Right renal cortex interstitium (tissue), 3 donors: ENCODE measurements at regions not wholly inside any gene's neighbourhood (a gene's known extent, or its start where the extent isn't known, plus 50 kb on each side); places are given as distances from the start of the nearest gene placed in this dataset.

Source experiments
- DNase-seq, 3 donors: peaks; one replicate each; pipeline ENCODE4 v3.0.0-alpha.2; 2013; ENCODE audit warnings: low read depth in 3 of 3, low spot score in 2 of 3

DNA sequence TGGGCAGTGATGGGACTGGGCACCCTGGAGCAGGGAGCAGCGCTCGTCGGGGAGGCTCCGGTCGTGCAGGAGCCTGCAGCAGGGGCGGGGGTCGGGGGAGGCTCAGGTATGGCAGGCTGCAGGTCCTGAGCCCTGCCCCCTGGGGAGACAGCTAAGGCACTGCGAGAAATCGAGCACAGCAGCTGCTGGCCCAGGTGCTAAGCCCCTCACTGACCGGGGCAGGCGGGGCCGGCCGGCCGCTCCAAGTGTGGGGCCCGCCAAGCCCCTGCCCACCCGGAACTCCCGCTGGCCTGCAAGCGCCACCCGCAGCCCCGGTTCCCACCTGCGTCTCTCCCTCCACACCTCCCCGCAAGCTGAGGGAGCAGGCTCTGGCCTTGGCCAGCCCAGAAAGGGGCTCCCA, 326.8 kb upstream of the TMTC1 start:
- DNase-seq: no peak

DNA sequence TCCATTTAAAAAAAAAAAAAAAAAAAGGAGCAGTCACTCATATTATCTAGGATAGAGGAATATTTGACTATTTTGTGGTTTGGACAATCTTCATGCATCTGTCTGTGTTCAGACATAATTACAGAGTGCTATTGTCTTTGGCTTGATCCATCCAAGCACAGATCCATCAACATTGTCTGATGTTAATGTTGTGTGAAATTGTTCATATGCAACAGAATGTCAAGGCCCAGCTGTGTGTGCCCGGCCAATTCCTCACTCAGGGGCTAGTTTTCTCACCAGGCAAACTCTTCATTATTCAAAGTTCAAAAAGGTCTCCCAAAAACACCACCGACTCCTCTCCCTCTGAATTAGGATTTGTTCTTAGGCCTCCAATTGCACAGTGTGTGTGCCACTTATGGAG, 324.9 kb upstream of the TMTC1 start:
- no peak for DNase-seq

- no peak for DNase-seq
Measured at GRCh38 chr12:30106204-30106965, 322.6 kb upstream of the TMTC1 start.

DNA sequence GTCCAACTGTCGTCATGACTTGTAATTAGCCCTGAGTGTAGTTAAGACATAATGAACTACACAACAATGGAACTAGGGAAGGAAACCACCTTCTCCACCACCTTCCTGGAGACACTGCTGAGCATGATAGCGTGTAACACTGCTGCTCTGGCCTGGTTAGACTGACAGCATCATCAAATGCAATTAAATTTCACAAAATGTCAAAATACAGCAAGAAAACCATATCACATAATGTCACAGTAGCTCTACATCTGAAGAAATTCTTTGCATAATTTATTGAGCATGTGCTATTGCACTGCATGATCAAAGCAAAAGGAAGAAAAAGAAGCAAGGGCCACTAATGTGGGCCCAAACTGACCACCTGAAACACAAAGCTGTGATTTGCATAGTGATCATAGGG, 321.8 kb upstream of the TMTC1 start:
- no peak for DNase-seq

DNA sequence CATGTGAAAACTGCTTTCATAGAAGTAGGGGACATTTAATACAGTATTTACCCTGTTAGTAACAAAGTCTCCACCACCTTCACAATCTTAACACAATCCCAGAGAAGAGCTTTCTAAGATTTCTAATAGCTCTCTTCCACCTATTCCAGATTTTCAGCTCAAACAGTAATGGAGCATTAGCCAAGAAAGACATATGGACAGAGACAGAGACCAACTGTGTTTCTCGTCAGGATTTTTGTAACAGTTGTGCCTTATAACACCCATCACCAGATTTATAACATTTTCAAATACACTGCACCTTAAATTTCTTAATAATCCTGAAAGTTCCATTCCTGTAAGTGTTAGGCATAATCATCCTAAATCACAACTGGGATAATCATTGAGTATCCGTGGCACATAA, 321.2 kb upstream of the TMTC1 start:
- no peak for DNase-seq

- DNase-seq: no peak
Measured at GRCh38 chr12:30100741-30101140, 317.0 kb upstream of the TMTC1 start.

DNA sequence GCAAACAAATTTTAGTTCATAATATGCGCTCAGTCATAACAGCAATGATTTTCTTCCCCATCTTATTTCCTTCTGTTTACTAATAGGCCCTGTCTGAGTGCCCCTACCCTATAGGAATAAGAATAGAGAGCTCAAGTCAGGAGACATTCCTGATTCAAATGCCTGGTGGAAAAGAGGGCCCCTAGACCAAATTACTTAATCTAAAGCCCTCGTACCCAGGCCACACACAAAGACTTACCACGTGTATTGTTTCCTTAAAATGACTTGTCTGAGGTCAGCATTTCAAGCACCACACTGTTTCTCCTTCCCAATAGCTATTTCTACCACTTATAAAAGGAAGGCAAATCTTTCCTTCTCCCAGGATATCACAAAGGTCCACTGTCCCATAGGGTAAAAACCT, 314.9 kb upstream of the TMTC1 start:
- no peak for DNase-seq

- no peak for DNase-seq
Measured at GRCh38 chr12:30095511-30095910, 311.8 kb upstream of the TMTC1 start.

DNA sequence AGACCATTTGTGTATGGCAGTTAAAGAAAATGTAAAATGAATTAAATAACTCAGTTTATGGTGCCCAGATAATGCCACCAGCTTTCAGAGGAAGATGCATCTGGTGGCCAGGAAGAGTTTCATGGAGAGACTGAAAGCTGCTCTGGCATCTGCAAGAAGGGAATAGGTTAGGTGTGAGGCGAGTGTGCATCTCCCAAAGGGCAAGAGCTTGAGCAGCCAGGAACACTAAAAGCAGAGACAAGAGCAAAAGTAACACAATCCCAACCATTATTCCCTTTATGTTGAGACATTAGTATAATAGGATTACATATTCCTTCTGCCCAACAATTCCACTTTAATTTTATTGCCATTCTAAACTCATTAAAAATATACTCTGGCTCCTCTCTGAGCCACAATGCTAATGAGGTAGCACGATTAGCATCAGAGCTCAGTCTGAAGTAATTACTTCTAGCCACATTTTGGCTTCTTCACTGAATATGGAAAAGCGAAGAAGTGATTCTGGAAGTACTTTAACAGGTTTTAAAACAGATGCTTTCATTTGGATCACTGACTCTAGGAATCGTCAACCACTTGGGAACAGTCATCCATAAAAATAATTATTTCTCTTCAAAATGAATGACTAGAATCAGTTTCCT, 309.4 kb upstream of the TMTC1 start:
- DNase-seq: no peak

GRCh38 chr12:30090258-30090657, 306.5 kb upstream of the TMTC1 start:
- DNase-seq: no peak

- no peak for DNase-seq
Measured at GRCh38 chr12:30088259-30088995, 304.7 kb upstream of the TMTC1 start.

DNA sequence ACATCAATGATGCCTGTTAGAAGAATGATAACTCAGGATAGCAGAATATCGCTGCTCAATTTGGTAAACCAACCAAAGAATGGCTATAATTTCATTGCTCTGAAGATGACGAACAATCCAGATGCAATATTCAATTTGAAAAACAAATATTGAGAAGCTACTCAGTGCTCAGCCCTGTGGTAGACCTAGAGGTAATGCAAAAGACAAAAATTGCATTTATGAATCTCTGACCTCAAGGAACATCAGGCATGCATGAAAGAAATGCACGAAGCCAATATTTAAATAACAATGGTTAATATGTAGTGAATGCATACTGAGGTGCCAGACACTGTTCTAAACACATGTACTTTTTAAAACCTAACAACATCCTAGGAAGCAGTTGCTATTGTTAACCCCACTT, 298.6 kb upstream of the TMTC1 start:
- DNase-seq: no peak

DNA sequence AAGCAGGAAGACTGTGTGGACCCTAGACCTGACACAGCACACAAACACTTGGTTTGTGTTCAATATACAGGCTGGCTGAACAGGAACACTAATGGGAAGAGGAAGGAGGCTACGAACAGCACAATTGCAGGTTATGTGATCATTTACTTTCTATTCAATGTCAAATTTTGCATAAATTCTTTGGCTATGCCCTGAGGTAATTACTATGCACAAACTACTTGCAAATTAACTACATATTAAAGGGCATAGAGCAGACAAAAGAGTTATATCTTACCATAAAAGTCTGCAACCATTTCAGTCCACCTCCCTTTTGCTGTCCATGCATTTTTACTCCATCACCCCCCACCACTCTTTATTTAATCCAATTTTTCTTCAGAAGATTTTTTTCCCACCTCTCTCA, 291.2 kb upstream of the TMTC1 start:
- DNase-seq: no peak

GRCh38 chr12:30072824-30073223, 289.1 kb upstream of the TMTC1 start:
- no peak for DNase-seq

- no peak for DNase-seq
Measured at GRCh38 chr12:30067146-30067545, 283.4 kb upstream of the TMTC1 start.

- no peak for DNase-seq
Measured at GRCh38 chr12:30064906-30065305, 281.2 kb upstream of the TMTC1 start.

DNA sequence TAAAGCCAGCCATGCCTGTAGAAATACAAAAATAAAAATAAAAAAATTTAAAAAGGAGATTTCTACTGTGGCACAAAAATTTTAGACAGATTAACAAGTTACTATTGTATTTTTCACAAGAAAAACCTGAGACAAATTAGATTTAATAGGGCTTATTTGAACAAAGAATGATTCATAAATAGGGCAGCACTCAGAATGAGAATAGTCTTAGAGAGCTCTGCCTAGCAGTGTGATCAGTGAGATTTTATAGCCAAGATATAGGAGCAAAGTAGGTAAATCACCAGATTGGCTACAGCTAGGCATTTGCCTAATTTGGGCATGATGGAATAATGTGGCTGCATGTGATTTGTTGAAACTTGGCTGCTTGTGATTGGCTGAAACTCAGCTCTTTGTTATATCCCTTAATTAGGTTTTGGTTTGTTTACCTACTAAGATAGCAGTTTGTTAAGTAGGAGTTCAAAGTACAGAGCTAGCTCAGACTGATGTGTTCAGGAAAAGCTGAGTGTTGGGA, 279.7 kb upstream of the TMTC1 start:
- no peak for DNase-seq

DNA sequence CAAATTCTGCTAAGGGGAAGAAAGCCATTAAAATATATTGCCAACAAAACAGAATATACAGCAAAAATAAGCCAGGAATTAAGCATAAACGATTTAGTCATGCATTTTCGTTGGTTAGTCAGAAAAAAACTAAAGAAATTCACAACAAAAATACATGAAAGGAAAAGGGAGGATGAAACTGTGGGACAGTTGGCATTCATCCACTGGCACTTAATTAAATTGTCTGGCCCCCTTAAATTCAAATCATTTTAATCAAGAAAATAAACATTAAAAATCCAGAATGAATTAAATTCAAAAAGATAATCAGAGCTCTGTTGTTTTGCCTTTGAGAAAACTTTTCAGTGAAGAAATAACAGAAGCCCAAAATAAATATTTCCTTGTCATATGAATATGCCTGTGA, 264.6 kb upstream of the TMTC1 start:
- no peak for DNase-seq

DNA sequence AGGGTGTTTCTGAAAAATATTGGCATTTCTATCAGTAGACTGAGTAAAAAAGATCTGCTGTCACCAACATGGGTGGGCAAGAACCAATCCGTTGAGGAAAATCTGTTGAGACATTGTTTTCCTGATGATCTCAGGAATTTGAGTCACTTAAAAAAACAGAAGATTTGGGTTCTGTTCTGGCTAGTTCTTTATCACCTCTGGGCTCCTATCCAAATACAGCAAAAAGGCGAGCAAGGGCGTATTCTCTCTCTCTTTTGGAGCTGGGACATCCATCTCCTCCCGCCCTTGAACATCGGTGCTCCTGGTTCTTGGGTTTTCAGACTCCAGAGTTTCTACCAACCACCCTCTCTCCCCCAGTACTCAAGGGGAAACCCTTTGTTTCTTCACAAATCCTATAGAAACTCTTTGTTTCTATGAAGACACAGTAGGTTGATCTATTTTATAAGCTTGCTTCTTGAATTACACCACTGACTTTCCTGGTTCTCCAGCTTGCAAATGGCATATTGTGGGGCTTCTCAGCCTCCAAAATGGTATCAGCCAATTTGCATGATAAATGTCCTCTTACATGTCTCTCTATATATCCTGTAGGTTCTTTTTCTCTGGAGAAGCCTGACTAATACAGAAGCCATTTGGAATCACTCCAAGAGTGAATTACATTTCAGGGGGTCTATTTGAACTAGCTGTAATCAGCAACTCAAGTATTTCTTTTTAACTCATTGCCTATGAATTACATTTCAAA, 263.9 kb upstream of the TMTC1 start:
- no peak for DNase-seq

- DNase-seq: no peak
Measured at GRCh38 chr12:30046376-30046775, 262.6 kb upstream of the TMTC1 start.

DNA sequence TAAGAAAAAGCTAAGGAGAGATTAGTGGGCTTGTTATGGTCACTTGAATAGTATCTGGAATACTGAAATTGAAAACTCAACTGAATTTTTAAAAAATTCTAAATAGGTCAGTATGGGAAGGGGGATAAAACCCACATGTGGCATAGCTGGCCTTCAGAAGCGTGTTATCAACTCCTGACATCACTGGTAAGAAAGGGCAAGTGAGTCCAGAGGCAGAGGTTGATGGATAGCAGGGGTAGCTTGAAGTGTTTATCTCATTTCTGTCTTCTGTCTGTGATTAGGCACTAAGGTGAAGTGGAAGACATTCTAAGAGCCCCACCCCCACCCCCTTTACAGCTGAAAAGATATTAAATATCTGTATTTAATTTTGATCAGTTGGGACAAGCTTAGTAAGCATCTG, 261.4 kb upstream of the TMTC1 start:
- no peak for DNase-seq
